NCI-H1417 (cell line): ENCODE measurements at regions not wholly inside any gene's neighbourhood (a gene's known extent, or its start where the extent isn't known, plus 50 kb on each side); places are given as distances from the start of the nearest gene placed in this dataset.
A peak's percentile ranks its signal among the peaks of the same experiment; 100 is the strongest.

ENCODE experiments used
- DNase-seq, 3 experiments: peaks; one replicate each; lab custom pipeline; 2025; lab: John Stamatoyannopoulos, UW

DNA sequence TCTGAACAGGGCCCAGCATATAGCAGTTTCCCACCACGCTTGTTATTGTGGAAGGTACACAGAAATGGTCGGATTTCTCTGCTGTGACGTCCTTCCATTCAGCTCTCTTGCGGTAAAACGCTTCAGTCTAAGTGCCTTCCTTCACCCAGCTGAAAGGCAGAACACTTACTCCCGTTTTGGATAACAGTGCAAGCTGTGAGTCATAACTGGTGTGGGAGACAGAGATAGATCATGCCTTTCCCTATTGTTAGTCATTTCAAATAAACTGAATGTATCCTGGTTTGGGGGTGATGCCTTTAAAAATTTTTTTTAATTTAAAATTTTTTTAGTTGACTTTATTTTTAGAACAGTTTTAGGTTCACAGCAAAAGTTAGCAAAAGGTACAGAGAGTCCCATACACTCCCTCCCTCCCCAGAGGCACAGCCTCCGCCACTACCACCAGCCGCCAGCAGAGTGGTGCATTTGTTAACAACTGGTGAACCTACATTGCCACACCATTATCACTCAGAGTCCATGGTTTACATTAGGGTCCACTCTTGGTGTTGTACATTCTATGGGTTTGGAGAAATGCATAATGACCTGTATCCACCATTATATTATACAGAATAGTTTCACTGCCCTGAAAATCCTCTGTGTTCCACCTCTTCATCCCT lies 94.9 kb upstream of the NSMCE3 start:
- peak in 1 of 3 experiments; percentile 11 for DNase-seq

GRCh38 chr15:29361560-29361959 lies 91.9 kb upstream of the NSMCE3 start:
- peak in 1 of 3 experiments; percentile 16 for DNase-seq

- DNase-seq: no peak
Measured at GRCh38 chr15:29360152-29360551, 90.5 kb upstream of the NSMCE3 start.

GRCh38 chr15:29356786-29357185 lies 87.2 kb upstream of the NSMCE3 start:
- DNase-seq: no peak

- no peak for DNase-seq
Measured at GRCh38 chr15:29355477-29355876, 85.9 kb upstream of the NSMCE3 start.

DNA sequence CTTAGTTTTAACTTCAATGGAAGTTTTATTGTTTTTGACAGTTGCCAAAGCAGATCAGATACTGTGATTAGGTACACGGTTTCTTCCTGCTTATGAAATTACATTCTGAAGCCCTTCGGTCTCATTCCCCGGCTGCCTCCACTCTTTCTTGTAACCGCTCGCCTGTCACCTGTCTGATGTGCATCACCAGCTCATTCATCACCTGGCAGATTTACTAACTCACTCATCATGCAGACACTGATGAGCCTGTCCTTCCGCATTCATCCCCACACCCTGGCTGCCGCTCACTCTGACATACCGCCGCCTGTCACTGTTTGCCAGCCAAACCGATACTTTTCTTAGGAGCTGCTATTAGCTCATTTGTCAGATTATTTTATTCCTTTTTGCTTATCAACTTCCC lies 82.8 kb upstream of the NSMCE3 start:
- DNase-seq: no peak

GRCh38 chr15:29349196-29349595 lies 79.6 kb upstream of the NSMCE3 start:
- no peak for DNase-seq

DNA sequence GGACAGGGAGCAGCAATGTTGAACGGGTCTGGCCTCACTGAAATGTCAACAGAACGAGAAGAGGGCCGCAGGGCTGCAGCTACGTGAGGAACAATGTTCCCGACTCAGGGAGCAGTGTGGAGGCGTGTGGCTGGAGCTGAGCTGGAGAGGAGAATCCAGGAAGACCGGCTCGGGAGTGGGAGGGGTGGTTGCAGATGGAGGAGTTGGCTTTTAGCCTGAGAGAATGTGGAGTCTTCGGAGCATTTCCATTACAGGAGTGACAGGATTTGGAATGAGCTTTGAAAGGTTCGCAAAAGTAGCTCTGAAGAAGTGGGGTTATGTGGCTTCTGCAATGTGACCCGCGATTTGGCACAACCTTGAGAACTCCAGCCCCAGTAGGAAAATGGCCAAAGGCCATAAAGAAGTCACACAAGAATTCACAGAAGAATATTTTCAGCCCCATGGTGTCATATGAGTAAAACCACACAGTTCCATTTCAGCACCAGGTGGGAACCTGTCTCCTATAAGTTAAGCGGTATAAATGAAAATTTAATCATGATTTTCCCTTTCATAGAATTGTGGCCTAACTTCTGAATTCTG lies 78.8 kb upstream of the NSMCE3 start:
- no peak for DNase-seq

- DNase-seq: no peak
Measured at GRCh38 chr15:29346998-29347397, 77.4 kb upstream of the NSMCE3 start.

- DNase-seq: peak in 1 of 3 experiments; percentile 6
Measured at GRCh38 chr15:29345549-29346525, 76.2 kb upstream of the NSMCE3 start.

DNA sequence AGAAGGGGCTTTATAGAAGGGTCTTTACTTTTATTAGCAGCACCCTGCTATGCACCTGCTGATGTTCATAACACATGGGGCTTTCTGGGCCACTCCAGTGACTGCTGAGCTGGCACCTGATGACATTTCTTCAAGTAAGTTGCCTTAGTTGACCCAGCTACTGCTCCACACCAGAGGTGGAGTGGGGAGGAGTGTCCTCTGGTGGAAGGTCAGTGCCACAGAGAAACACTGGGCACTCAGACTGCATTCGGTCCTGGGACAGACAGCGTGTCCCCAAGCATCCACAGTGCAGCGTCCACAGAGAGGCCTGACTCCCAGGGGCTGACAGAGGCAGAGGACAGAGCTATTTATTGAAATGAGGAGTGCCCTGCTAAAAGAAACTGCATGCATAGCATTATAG lies 74.9 kb upstream of the NSMCE3 start:
- no peak for DNase-seq

DNA sequence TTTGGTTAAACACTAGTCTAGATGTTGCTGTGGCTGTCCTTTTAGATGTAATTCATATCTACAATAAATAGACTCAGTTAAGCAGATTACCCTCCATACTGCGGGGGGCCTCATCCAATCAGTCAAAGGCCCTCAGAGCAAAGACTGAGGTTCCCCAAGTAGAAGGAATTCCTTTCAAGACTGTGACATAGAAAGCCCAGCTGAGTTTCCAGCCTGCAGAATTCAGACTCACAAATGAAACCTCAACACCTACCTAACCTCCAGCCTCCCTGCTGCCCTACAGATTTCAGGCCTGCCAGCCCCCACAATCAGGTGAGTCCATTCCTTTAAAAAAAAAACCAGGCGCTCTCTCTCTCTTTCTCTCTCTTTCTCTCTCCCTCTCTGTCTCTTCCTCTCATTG lies 73.6 kb upstream of the NSMCE3 start:
- no peak for DNase-seq

DNA sequence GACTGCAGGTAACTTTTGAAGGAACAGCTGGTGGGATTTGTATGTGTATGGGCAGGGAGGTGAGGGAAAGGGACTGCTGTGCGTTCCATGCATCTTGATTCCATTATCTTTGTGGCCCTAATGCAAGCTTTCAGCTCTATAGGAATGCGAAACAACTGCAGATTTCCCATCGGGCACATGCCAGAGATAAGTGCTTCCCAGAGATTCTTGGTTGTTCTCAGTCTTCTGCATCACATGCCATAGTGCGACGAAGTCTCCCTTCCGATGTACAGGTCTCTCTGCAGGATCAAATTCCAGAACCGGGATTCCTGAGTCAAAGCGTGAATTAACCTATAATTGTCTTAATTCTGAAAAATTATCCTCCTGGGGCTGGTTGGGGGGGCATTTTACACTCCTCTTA lies 72.6 kb upstream of the NSMCE3 start:
- DNase-seq: no peak

GRCh38 chr15:29337156-29337959 lies 67.7 kb upstream of the NSMCE3 start:
- no peak for DNase-seq

DNA sequence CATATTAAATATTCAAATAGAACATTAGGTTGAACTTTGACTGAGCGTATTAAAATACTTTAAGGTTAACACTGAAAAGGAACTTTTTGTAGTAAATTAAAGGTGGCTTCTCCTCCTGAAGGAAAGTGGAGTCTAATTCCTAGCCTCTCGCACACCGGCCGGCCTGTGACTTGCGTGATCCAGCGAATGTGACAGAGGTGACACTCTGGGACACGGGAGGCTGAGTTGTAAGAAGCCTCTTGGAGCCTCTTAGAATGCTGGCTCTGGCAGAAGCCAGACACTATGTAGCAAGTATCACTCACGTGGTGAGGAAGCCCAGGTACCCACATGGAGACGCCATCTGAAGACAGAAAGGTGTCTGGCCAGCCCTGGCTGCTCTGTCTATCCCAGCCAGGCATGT lies 64.9 kb upstream of the NSMCE3 start:
- DNase-seq: no peak

GRCh38 chr15:29333261-29333660 lies 63.6 kb upstream of the NSMCE3 start:
- DNase-seq: no peak

- DNase-seq: no peak
Measured at GRCh38 chr15:29331669-29332068, 62.0 kb upstream of the NSMCE3 start.

- no peak for DNase-seq
Measured at GRCh38 chr15:29331071-29331470, 61.4 kb upstream of the NSMCE3 start.

DNA sequence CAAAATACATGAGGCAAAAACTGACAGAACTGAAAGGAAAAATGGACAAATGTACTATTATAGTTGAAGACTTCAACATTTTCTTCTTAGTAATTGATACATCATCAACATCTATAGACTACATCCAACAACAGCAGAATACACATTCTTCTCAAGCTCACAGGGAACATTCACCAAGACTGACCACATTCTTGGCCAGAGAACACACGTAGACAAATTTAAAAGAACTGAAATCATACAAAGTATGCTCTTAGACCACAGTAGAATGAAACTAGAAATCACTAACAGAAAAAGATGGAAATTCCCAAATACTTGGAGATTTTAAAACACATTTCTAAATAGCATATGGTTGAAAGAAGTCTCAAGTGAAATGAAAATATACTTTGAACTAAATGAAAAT lies 55.1 kb upstream of the NSMCE3 start:
- no peak for DNase-seq

GRCh38 chr15:29323557-29323956 lies 53.9 kb upstream of the NSMCE3 start:
- DNase-seq: no peak

DNA sequence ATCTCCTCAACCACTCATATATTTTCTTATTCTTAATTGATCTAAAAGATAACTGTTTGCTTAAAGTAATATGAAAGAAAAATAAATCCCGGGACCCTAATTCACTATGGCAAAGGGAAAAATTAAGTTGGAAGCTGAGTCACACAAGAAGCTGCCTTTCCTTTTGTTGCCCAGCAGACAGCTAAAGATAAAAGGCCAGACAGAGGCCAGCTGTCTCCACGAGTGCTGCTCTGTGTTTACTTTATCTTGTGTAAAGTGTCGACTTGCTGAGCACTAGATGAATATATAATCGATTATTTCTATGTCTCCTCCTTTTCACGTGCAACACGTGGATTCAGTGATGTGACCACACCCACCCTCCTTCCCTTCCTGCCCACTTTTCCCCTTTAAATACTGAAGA lies 52.8 kb upstream of the NSMCE3 start:
- peak; percentile 59 to 90 (median 61) for DNase-seq

DNA sequence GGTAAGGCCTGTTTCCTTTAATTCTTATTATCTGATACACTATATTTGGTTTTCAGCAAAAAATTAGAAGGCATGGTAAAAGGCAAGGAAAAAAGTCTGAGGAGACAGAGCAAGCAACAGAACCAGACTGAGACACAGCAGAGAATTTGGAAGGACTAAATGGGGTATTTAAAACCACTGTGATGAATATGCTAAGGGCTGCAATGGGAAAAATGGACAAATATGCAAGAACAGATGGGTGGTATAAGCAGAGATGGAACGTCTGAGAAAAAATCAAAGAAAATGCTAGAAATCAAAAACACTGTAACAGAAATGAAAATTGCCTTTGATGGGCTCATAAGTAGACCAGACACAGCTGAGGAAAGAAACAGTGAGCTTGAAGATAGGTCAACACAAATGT lies 50.8 kb upstream of the NSMCE3 start:
- DNase-seq: no peak
